Mononuclear cell (primary cell): ENCODE measurements at regions not wholly inside any gene's neighbourhood (a gene's known extent, or its start where the extent isn't known, plus 50 kb on each side); places are given as distances from the start of the nearest gene placed in this dataset.

Experiments
- H3K27me3 ChIP-seq: 2 replicates; pipeline ENCODE4 v1.6.0; 2011; ENCODE audit warnings: low read length, control low read depth; ENCODE audit not compliant: insufficient read depth
- H3K4me1 ChIP-seq: 2 replicates; pipeline ENCODE4 v1.5.1; 2011; ENCODE audit warnings: mild to moderate bottlenecking, low read length, control low read depth; ENCODE audit not compliant: insufficient read depth
- H3K4me3 ChIP-seq: 2 replicates; pipeline ENCODE4 v1.5.1; 2011; ENCODE audit warnings: mild to moderate bottlenecking, low read length, moderate library complexity
- H3K9me3 ChIP-seq: 2 replicates; pipeline ENCODE4 v1.5.1; 2011; ENCODE audit warnings: low read depth, mild to moderate bottlenecking, control low read depth, low read length

DNA sequence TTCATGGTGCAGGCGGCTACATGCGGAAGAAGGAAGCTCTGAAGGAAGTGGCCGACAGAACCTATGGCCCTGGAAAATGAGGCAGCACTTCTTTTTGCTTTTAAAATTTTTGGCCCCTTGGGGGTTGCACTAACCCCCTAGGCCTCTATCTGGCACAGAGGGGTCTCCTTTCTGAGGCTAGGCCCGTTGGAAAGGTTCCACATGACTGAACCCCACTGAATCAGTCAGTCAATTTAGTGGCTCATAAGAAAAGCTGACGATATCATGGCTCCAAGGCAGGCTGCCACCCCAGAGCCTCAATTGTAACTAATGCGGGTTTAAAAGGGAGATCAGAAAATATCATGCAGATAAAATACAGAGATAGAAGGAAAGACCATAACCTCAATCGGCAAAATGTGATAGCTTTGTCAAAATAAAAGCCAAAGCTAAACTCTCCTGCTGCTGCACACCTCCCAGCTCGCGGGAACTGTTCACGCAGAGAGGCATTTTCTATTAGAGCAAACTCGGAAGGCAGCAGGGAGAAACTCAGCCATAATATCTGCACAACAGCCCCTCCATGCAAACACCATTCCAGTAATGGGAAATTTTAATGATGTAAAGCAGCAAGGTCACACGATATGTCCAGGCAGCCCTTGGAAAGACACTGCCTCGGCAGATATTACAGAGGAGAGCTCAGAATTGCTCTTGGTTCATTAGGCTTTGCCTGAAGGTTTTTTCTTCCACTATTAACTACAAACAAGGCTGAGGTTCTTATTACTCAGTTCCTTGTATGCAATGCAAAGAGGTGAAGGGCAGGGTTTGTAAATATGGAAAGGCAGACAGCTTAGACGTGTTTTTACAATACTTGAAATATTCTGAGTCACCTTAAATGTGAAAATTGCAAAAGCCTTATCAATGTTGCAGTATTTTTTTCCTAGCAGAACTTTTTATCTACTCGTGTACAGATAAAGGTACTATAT, 200.4 kb upstream of the PMFBP1 start:
- peaks cover 3% of the 10 kb centered on the region for H3K9me3 ChIP-seq
- H3K4me3 ChIP-seq: no peak overlapping the region
- H3K4me1 ChIP-seq: no peaks in the 10 kb centered on the region
- no peaks in the 10 kb centered on the region for H3K27me3 ChIP-seq

DNA sequence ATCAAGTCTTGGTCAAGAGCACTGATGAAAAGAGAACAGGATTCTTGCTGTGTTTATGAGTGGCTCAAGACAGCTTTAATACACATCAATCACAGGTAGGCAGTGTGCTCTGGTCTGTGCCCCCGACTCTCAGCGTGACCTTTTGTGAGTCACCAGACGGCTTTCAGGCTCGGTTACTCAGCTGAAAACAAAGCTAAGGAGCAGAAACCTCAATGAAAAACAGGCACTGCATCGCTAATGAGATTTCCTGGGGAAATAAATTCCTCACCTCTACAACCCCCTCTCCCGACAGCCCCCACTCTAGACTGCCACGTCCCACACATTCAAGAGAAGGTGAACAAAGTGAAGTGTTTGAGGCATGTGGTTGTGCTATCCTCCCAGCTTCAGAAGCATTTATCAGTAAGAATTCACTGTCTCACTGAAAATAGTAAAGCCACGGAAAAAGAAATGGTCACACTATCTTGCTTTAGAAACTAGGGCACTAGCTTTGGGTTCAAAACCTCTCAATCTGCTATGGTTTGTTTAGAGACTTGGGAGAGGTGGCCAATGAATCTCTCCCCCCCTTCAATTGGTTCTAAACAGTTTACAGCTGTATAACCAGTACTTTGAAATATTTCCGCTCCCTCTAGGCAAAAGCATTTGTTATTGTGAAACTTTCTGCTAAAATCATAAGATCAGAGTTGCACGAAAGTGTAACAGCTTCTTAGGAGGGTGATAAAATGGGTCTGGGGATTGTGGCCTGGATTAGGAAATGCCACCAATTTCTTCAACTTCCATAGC, 199.5 kb upstream of the PMFBP1 start:
- Histone ChIP-seq H3K9me3 (peaks cover 11% of the 10 kb centered on the region), H3K27me3 (no peaks in the 10 kb centered on the region), H3K4me1 (no peaks in the 10 kb centered on the region), H3K4me3 (no peak overlapping the region)

DNA sequence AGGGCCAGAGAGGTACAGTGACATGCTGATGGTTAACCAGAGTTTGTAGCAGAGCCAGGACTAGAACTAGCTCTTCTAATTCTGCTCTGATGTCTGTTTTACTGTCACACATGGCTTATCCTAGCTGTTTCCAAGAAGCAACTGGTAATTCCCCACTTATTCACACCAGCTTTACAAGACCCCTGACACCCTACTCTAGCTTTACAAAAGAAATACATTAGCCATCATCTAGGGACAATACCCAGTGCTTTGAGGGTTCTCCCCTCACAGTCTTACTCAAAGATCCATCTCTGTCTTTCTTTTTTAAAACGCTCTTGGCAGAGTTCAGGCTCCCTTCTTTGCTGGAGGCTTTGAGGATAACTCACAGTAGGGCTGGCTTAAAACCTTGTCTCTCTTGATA, 197.3 kb upstream of the PMFBP1 start:
- H3K27me3 ChIP-seq: no peaks in the 10 kb centered on the region
- H3K9me3 ChIP-seq: peaks cover 16% of the 10 kb centered on the region
- no peak overlapping the region for H3K4me3 ChIP-seq
- no peaks in the 10 kb centered on the region for H3K4me1 ChIP-seq

DNA sequence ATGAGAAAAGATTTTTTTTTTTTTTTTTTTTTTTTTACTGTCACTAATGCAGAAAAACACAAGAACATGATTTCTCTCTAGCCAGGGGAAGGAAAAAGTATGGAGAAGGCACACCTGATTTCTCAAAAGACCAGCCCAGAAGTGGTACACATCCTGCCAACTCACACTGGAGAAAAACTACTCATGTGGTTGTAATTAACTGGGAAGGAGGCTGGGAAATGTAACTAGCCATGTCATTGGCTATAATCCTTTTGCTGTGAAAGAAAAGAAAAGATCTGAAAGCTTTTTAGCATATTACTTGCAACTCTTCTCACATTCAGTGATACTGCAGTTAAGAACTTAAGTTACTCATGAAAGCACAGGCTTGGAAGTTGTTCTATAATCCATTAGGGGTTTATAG, 195.9 kb upstream of the PMFBP1 start:
- no peaks in the 10 kb centered on the region for H3K27me3 ChIP-seq
- H3K9me3 ChIP-seq: peaks cover 16% of the 10 kb centered on the region
- H3K4me1 ChIP-seq: no peaks in the 10 kb centered on the region
- H3K4me3 ChIP-seq: no peak overlapping the region

DNA sequence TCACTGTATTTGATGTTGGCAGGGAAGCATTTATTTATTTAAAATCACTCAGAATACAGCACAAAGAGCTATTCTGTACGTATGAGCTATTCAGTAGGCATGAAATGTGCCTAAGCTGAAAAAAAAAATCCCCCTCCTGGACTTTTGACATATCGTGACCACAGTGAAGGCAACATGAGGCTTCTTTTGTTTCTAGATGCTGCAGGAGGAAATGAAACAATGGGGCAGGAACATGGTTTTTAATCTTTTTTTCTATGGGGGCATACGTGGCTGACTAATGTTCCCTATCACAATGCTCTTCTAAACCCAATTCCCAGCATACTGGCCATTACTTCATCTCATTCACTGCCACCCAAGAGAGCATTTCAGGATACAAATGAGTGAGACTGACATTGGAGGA, 191.0 kb upstream of the PMFBP1 start:
- peaks cover 16% of the 10 kb centered on the region for H3K9me3 ChIP-seq
- H3K4me3 ChIP-seq: no peak overlapping the region
- no peaks in the 10 kb centered on the region for H3K4me1 ChIP-seq
- no peaks in the 10 kb centered on the region for H3K27me3 ChIP-seq

DNA sequence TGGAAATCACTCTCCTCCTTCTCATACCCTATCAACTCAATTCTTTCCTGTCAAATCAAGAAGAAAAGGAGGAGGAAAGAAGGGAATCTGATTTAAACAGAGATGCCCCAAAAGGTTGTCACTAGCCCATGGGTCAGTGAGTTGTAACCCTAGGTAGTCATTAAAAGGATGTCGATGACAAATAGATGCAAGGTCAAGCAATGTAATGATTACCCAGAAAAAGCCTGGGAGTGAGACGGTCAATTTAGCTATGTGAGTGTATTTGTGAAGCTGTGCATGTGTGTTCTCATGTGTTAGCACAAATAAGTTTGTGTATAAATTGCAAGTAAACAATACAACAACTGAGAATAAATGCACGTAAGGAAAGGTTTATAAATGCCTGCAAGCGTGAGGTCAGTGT, 190.5 kb upstream of the PMFBP1 start:
- Histone ChIP-seq H3K27me3 (no peaks in the 10 kb centered on the region), H3K9me3 (peaks cover 15% of the 10 kb centered on the region), H3K4me1 (no peaks in the 10 kb centered on the region), H3K4me3 (no peak overlapping the region)

DNA sequence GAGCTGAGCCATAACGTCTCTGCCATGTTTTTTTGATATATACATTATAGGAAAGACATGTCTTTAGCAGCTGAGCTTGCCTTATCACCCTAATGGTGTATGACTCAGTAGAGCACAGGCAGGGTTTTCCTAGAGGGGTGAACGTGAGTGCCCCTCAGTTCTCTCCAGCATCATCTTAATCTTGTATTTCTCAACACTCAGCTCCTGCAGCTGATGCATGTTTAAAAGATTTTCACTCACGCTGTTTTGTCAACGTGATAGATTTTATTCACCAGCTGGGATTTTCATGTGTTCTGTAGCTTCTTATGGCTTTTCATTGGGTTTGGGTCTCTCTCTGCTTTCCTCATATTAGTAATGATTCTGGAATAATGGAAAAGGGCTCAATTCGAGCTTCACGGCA, 186.0 kb upstream of the PMFBP1 start:
- no peaks in the 10 kb centered on the region for H3K27me3 ChIP-seq
- H3K9me3 ChIP-seq: no peaks in the 10 kb centered on the region
- no peaks in the 10 kb centered on the region for H3K4me1 ChIP-seq
- H3K4me3 ChIP-seq: no peak overlapping the region

DNA sequence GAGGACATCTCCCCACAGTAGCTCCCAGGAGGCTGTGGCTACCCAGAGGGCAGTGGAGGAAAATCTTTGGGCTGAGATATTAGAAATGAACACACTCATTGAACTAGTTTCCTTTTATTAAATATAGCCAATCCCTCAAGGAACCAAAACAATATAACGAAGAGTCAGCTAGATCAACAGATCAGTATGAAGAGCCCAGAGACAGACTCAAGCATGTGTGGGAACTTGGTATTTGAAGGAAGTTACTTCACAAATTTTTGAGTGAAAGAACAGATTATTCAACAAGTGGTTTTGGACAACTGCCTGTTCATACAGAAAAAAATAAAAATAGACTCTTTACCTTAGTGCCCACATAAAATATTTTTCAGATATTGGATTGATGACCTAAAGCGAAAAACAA, 183.6 kb upstream of the PMFBP1 start:
- no peak overlapping the region for H3K4me3 ChIP-seq
- H3K9me3 ChIP-seq: no peaks in the 10 kb centered on the region
- no peaks in the 10 kb centered on the region for H3K4me1 ChIP-seq
- H3K27me3 ChIP-seq: no peaks in the 10 kb centered on the region

DNA sequence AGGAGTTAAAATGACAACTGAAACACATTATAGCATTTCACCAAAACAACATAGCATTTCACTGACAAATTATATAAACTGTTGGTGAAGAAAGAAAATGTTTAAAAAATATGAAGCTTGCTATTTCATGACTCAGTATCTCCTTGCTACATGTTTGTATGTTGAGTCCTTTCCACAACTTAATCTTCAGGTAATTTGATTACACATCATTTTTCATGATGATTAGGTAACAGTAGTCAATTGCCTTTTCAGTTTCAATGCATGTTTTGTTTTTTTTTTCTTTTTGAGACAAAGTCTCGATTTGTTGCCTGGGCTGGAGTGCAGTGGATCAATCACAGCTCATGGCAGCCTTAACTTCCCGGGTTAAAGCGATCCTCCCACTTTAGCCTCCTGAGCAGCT, 177.8 kb upstream of the PMFBP1 start:
- Histone ChIP-seq H3K4me3 (no peak overlapping the region), H3K9me3 (no peaks in the 10 kb centered on the region), H3K27me3 (no peaks in the 10 kb centered on the region), H3K4me1 (no peaks in the 10 kb centered on the region)

DNA sequence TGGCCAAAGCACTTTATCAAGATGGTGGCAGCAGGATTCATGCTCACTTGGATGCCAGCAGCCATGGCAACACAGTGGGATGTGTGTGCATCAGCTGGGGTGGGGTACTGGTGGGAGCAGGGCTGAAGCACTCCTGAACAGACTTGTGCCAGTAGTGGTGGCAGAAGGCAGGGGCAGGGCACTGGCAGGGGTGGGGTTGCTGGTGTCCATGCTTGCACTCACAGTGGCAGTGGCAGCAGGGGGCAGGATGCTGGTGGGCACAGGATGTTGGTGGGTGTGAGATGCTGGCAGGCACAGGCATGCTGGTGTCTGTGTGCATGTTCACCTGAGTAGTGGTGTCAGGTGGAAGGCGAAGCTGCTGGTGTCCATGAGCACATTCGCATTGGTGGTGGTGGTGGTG, 161.0 kb upstream of the PMFBP1 start:
- no peaks in the 10 kb centered on the region for H3K27me3 ChIP-seq
- H3K4me3 ChIP-seq: no peak overlapping the region
- peaks cover 10% of the 10 kb centered on the region for H3K9me3 ChIP-seq
- H3K4me1 ChIP-seq: no peaks in the 10 kb centered on the region

DNA sequence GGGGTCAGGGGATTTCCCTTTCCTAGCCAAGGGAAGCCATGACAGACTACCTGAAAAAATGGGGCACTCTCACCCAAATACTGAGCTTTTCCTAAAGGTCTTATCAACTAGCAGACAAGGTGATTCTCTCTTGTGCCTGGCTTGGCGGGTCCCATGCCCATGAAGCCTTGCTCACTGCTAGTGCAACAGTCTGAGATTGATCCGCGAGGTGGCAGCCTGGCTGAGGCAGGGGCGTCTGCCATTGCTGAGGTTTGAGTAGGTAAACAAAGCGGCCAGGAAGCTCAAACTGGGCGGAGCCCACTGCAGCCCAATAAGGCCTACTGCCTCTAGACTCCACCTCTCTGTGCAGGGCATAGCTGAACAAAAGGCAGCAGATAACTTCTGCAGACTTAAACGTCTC, 152.6 kb upstream of the PMFBP1 start:
- H3K27me3 ChIP-seq: no peaks in the 10 kb centered on the region
- no peaks in the 10 kb centered on the region for H3K4me1 ChIP-seq
- no peak overlapping the region for H3K4me3 ChIP-seq
- H3K9me3 ChIP-seq: no peaks in the 10 kb centered on the region

DNA sequence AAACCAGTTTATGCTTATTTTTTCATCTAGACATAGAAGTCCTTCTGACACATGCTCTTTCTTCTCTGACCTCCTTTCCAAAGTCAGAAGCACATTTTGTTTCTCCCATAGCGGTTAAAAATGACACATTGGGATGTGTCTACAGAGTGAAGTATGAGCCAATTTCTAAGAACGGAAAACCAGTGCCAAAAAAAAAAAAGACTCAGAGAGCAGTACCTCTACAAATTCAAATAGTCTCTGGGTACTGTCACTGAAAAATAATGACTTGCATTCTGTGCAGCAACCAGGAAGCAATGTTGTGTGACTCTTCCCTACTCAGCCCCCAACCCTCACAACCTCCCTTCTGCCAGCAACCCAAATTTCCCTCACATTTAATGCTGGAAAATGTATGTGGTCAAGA, 145.5 kb upstream of the PMFBP1 start:
- Histone ChIP-seq H3K9me3 (no peaks in the 10 kb centered on the region), H3K27me3 (no peaks in the 10 kb centered on the region), H3K4me3 (no peak overlapping the region), H3K4me1 (no peaks in the 10 kb centered on the region)

DNA sequence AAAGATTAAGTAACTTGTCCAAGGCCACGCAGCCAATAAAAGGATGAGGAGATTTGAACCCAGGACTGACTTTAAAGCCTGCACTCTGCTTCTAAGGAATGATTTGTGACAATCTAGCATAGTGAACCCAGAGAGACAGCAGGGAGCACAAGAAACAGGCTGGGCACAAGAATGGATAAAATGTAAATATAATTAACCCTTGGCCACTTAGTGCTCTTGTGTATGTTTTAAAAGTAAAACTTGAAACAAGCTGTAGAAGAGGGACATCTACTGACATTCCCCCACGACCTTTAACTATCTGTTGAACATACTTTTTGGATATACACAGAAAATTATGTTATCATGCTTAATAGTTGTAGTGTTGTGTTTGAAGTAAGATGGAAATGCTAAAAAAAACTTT, 141.9 kb upstream of the PMFBP1 start:
- no peaks in the 10 kb centered on the region for H3K27me3 ChIP-seq
- no peaks in the 10 kb centered on the region for H3K4me1 ChIP-seq
- no peak overlapping the region for H3K4me3 ChIP-seq
- no peaks in the 10 kb centered on the region for H3K9me3 ChIP-seq

DNA sequence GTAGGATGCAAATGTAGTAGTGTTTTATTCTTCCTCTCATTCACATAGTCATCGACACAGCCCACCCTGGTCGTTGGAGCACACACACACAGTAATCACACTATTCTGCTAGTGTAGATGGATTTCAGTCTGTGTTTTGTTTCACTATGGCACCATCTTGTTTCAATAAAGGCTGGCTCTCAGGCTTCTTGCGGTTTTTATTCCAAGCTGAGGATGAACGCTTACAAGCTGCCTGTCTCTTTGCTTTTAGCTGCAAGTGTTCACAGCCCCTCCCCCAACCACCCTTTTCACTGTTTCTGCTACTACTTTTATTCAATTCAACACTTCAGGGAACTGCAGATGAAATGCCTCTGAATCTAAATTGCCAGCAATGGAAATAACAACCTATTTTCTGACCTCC, 140.9 kb upstream of the PMFBP1 start:
- H3K4me1 ChIP-seq: no peaks in the 10 kb centered on the region
- H3K27me3 ChIP-seq: no peaks in the 10 kb centered on the region
- H3K9me3 ChIP-seq: no peaks in the 10 kb centered on the region
- H3K4me3 ChIP-seq: no peak overlapping the region

DNA sequence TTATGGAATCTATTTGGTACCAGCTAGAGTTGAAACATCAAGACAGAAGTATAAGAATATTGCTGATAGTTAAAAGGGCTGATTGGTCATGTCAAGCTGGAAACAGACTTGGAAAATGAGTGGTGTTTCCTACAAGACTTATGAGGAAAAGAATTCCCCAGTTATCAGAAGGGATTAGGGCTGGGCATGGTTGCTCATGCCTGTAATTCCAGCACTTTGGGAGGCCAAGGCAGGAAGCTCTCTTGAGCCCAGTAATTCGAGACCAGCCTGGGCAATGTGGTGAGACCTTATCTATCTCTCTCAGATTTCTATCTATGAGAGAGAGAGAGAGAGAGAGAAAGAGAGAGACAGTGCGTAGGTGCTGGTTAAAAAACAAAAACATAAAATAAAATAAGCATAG, 139.5 kb upstream of the PMFBP1 start:
- H3K4me1 ChIP-seq: no peaks in the 10 kb centered on the region
- no peaks in the 10 kb centered on the region for H3K9me3 ChIP-seq
- H3K4me3 ChIP-seq: no peak overlapping the region
- no peaks in the 10 kb centered on the region for H3K27me3 ChIP-seq
